HG02884 (cell line): ENCODE measurements at regions not wholly inside any gene's neighbourhood (a gene's known extent, or its start where the extent isn't known, plus 50 kb on each side); places are given as distances from the start of the nearest gene placed in this dataset.
A peak's percentile ranks its signal among the peaks of the same experiment; 100 is the strongest.
"Not testable (repeated sequence)": the region's sequence is repeated elsewhere in the genome, so short reads cannot be mapped to it uniquely, and the experiment has no call there.

Source experiments
- ATAC-seq: cut with Tn5 transposase; IDR thresholded peaks from one replicate; pipeline ENCODE4 v1.9.1; 2021; ENCODE audit warnings: mild to moderate bottlenecking, moderate library complexity; ENCODE audit not compliant: unreplicated experiment

- ATAC-seq = no peak
Measured at GRCh38 chr1:199472978-199473377, 554.5 kb upstream of the NR5A2 start.

GRCh38 chr1:199474738-199475137 is 552.8 kb upstream of the NR5A2 start:
- ATAC-seq = no peak

GRCh38 chr1:199482426-199482825 is 545.1 kb upstream of the NR5A2 start:
- no peak for ATAC-seq

- peak; percentile 84 for ATAC-seq
Measured at GRCh38 chr1:199489594-199489993, 537.9 kb upstream of the NR5A2 start.

- ATAC-seq = no peak
Measured at GRCh38 chr1:199490769-199491527, 536.6 kb upstream of the NR5A2 start.

- no peak for ATAC-seq
Measured at GRCh38 chr1:199495432-199495831, 532.1 kb upstream of the NR5A2 start.

DNA sequence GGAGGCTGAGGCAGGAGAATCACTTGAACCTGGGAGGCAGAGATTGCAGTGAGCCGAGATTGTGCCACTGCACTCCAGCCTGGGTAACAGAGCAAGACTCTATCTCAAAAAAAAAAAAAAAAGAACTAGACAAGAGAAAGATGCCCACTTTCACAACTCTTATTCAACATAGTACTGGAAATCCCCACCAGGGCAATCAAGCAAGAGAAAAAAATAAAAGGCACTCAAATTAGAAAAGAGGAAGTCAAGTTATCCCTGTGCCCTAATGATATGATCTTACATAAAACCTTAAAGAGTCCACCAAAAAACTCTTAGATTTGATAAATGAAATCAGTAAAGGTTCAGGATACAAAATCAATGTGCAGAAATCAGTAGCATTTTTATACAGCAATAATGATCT is 528.7 kb upstream of the NR5A2 start:
- peak; percentile 55 for ATAC-seq

- ATAC-seq = no peak
Measured at GRCh38 chr1:199508072-199508471, 519.4 kb upstream of the NR5A2 start.

DNA sequence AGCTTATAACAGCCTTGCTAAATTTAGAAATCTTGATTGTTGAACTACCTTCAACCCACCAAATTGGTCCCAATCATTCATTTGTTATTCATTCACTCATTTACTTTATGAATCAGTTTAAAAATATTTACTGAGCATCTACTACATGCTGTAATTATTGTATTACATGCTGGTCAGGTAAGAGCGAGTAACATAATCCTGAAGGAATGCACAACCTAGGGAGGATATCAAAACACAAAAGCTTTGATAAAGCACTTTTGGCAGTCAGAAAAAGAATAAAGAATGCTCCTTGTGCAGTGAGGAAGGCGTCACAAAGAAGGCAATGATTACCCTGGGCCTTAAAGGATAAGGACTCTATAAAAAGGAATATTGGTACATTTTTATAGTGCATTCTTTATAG is 518.9 kb upstream of the NR5A2 start:
- ATAC-seq = no peak

DNA sequence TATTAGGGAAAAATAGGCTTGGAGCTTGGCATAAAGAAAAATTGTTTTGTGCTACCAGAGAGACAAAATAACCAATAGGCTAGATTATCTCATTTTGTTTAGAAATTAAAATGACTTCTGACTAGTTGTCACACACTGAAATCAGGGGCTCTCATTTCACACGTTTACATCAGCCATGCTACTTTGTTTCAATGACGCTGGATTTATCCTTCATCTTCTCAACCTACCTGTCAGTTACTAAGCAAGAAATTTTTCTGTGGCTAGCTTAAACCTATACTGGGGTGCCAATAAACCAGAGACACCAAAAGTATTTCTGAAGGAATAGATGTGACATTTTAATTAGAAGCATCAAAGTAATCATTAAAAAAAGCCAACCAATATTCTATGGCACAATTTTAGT is 518.1 kb upstream of the NR5A2 start:
- ATAC-seq = no peak

- peak; percentile 93 for ATAC-seq
Measured at GRCh38 chr1:199510314-199510713, 517.2 kb upstream of the NR5A2 start.

DNA sequence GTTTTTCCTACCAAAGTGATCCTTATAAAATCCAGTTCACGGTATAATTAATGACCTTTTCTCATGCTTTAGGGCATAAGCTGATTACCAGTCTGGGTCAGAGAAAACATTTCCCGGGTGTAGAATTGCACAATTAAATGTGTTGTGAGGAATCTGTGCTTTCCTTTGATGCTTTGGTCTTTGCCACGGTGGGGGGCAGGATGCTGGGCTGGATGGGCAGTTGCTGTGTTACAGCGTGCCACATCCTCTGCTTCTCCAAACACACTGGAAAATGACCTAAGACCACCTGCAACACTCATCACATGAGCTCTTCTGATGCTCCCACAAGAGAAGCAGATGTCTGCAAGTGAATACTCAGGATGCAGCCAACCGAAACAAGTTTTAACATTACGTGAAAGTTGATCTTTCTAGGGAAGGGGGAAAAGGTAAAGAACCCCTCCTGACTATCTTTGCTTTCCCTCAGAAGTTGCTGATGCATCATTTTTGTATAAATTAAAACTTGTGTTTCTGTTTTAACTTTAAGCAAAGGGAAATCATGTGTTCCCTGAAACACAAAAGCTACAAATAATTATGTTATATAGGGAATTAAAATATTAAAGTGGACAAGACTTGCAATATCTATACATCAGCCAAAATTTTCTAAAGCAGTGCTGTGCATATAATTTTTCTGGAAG is 515.3 kb upstream of the NR5A2 start:
- ATAC-seq = no peak

GRCh38 chr1:199515261-199515660 is 512.2 kb upstream of the NR5A2 start:
- no peak for ATAC-seq

DNA sequence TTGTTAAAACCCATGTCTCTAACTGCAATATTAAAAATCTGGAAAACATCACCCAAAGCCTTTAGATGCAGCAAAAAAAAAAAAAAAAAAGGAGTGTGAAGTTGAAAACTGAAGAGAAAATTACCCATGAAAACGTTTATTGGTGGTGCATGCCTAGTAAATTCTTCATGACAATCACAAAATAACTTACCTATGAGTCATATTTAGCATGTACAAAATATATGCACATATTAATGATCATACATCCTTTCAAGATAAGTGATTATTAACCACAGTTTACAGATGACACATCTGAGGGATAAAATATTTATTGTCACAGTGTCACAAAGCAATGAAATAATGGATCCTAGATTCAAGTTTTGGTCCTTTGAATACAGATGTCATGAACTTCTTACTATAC is 505.2 kb upstream of the NR5A2 start:
- ATAC-seq = no peak

DNA sequence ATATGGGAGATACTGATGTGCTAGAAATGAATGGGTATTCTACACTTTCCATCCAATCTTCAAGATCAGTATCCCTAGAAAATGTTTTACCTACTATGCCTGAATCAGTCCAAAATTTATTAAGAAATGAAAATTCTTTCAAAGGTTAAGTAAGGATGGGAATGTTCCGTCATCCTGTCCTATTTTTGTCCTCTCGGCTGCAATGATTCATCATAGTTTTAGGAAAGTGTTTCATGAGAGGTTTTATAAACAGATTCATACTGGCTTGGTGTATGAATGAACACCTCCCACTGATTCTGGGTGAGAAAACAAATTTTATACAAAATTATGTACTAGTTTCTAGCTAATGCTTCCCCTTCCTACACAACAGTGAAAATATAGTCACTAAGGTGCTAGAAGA is 504.6 kb upstream of the NR5A2 start:
- no peak for ATAC-seq

DNA sequence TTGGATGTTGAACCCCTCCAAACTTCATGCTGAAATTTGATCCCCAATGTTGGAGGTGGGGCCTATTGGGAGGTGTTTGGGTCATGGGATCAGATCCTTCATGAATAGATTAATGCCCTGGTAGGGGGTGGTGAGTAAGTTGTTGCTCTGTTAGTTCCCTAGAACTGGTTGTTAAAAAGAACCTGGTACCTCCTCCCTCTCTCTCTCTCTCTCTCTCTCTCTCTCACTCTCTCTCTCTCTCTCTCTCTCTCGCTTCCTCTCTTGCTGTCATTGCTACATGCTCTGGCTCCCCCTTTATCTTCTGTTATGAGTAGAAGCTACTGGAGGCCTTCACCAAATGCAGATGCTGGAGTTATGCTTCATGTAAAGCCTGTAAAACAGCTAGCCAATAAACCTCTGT is 498.2 kb upstream of the NR5A2 start:
- no peak for ATAC-seq

- not testable (repeated sequence) for ATAC-seq
Measured at GRCh38 chr1:199533361-199533760, 494.1 kb upstream of the NR5A2 start.

DNA sequence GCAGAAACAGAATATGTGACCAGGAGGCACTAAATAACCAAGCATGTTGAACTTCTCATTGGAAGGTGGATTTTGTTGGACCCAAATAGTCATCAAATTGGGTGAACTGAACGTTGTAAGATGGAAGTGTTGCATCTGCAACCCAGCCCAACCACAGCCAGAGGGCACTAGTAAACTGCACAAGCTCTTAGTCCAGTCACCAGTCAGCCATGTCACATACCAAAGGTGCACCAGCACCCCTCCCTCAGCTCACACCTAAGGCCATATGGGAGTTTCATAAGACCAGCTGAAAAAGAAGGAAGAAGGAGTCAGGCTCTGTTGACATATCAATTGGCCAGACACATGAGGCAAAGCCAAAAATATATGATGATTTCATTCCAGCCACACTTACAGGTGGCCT is 481.7 kb upstream of the NR5A2 start:
- ATAC-seq = no peak

DNA sequence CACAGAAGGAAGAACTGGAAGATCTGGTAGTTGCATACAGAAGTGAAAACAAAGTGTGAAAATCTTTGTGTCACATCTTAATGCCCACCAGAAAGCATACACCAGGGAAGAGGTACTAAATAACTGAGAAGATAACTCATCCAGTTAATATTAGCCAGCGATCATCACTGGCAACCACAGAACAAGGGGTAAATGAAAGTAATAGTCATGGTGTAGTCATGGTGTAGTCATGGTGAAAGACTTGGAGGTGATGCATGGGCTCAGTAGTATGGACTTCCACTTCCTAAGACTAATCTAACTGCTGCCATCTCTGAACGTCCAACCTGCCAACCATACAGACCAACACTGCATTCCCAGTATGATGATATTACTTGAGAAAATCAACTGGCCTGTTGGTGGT is 481.2 kb upstream of the NR5A2 start:
- ATAC-seq = no peak

- ATAC-seq = no peak
Measured at GRCh38 chr1:199549421-199549820, 478.1 kb upstream of the NR5A2 start.

- no peak for ATAC-seq
Measured at GRCh38 chr1:199550199-199551065, 477.1 kb upstream of the NR5A2 start.
